B cell (primary cell): ENCODE measurements at regions not wholly inside any gene's neighbourhood (a gene's known extent, or its start where the extent isn't known, plus 50 kb on each side); places are given as distances from the start of the nearest gene placed in this dataset.

Experiments used
- ATAC-seq: fragments of 200-7000 bp; cut with Tn5 transposase; one replicate; pipeline ENCODE4 v1.10.0; 2021; ENCODE audit warnings: low read depth, mild to moderate bottlenecking, moderate number of reproducible peaks, moderate library complexity
- CTCF ChIA-PET: fragments of 350-600 bp; sonication (Branson Sonifier 250); formaldehyde crosslinking; loops from one replicate; lab custom pipeline; 2021; ENCODE audit warnings: antibody characterized with exemption, inconsistent platforms; lab: Charles Lee
- POLR2A ChIA-PET: fragments of 350-600 bp; sonication (Branson Sonifier 250); formaldehyde crosslinking; loops from one replicate; lab custom pipeline; 2021; ENCODE audit warnings: antibody characterized with exemption; lab: Charles Lee
- DNase-seq: peaks from one replicate; pipeline ENCODE4 v3.0.0; 2013
- H2AFZ ChIP-seq: 2 replicates; pipeline ENCODE4 v1.6.1; 2012; ENCODE audit warnings: mild to moderate bottlenecking, low read depth, low read length; ENCODE audit not compliant: insufficient read depth, poor library complexity, severe bottlenecking
- H3K27ac ChIP-seq, 2 donors: 1 replicate in 1 of 2; 2 replicates in 1 of 2; pipeline ENCODE4 v1.5.1; 2012 to 2013; ENCODE audit warnings: low read length in 2 of 2, mild to moderate bottlenecking in 2 of 2, moderate library complexity in 1 of 2
- H3K27me3 ChIP-seq, 4 experiments: fragments of 200-600 bp in 1 of 4; sonication (generic) in 1 of 4; replicated peaks in 1 of 4; 1 replicate in 2 of 4; 2 replicates in 2 of 4; pipeline versions ENCODE4 v1.6.1 to v1.7.0; 2013 to 2016; ENCODE audit warnings: low read length in 3 of 4, mild to moderate bottlenecking in 2 of 4, mixed read lengths in 1 of 4, moderate library complexity in 1 of 4; ENCODE audit not compliant: insufficient read depth in 4 of 4, control insufficient read depth in 3 of 4; ENCODE audit errors: control extremely low read depth in 1 of 4
- H3K36me3 ChIP-seq, 2 experiments: replicated peaks in 1 of 2; 1 replicate in 1 of 2; 2 replicates in 1 of 2; pipeline versions ENCODE4 v1.6.1 to v1.7.1; 2013; ENCODE audit warnings: low read length in 1 of 2; ENCODE audit not compliant: insufficient read depth in 2 of 2, control insufficient read depth in 1 of 2; ENCODE audit errors: control extremely low read depth in 1 of 2, extremely low read depth in 1 of 2
- H3K4me1 ChIP-seq, 2 donors: fragments of 200-600 bp in 1 of 2; sonication (generic) in 1 of 2; 1 replicate in 1 of 2; 2 replicates in 1 of 2; pipeline versions ENCODE4 v1.5.1 to v1.6.1; 2013 to 2017; ENCODE audit warnings: low read length in 2 of 2; ENCODE audit not compliant: control insufficient read depth in 2 of 2, insufficient read depth in 2 of 2
- H3K4me2 ChIP-seq: replicated peaks from 2 replicates; pipeline ENCODE3; 2012; ENCODE audit warnings: mild to moderate bottlenecking, low read depth, low read length; ENCODE audit not compliant: poor library complexity, severe bottlenecking
- H3K4me3 ChIP-seq, 5 experiments: fragments of 200-600 bp in 1 of 5; sonication (generic) in 1 of 5; 1 replicate in 3 of 5; 2 replicates in 2 of 5; pipeline versions ENCODE4 v1.5.1 to v1.7.0; 2011 to 2016; ENCODE audit warnings: low read length in 4 of 5, mild to moderate bottlenecking in 4 of 5, low read depth in 2 of 5, control low read depth in 1 of 5, moderate library complexity in 1 of 5; ENCODE audit not compliant: insufficient read depth in 1 of 5; ENCODE audit errors: control extremely low read depth in 1 of 5, extremely low read depth in 1 of 5
- H3K79me2 ChIP-seq: fragments of 200-600 bp; sonication (generic); one replicate; pipeline ENCODE4 v1.6.0; 2016; ENCODE audit warnings: low read length; ENCODE audit not compliant: control insufficient read depth, insufficient read depth
- H3K9ac ChIP-seq: fragments of 200-600 bp; sonication (generic); 2 replicates; pipeline ENCODE4 v1.6.1; 2017; ENCODE audit warnings: mild to moderate bottlenecking, low read length, moderate library complexity
- H3K9me3 ChIP-seq, 3 donors: one replicate each; pipeline versions ENCODE4 v1.6.1 to v1.7.1; 2013; ENCODE audit warnings: low read length in 2 of 3; ENCODE audit not compliant: control insufficient read depth in 2 of 3, insufficient read depth in 1 of 3; ENCODE audit errors: control extremely low read depth in 1 of 3
- H4K20me1 ChIP-seq: 2 replicates; pipeline ENCODE4 v1.6.0; 2012; ENCODE audit warnings: mild to moderate bottlenecking, low read length; ENCODE audit not compliant: insufficient read depth, control insufficient read depth, poor library complexity, severe bottlenecking
- H3K27ac Mint-ChIP-seq: one replicate; pipeline ENCODE4 v1.8.0; 2021; ENCODE audit warnings: mixed read lengths
- H3K27me3 Mint-ChIP-seq: one replicate; pipeline ENCODE4 v1.8.0; 2021; ENCODE audit warnings: mixed read lengths
- H3K4me1 Mint-ChIP-seq: one replicate; pipeline ENCODE4 v1.8.0; 2021; ENCODE audit warnings: mixed read lengths
- H3K4me3 Mint-ChIP-seq: one replicate; pipeline ENCODE4 v1.8.0; 2021; ENCODE audit warnings: mixed read lengths
- H3K9me3 Mint-ChIP-seq: one replicate; pipeline ENCODE4 v1.8.0; 2022; ENCODE audit warnings: mixed read lengths; ENCODE audit not compliant: insufficient read depth
- CTCF ChIP-seq: fragments of 200-600 bp; IDR thresholded peaks from one replicate; pipeline ENCODE4 v1.8.0; 2022; ENCODE audit warnings: antibody characterized with exemption, mild to moderate bottlenecking
- EZH2 ChIP-seq: IDR thresholded peaks from 2 replicates; pipeline ENCODE4 v1.6.1; 2012; ENCODE audit warnings: borderline replicate concordance, low read depth, mild to moderate bottlenecking, moderate library complexity, low read length; ENCODE audit not compliant: insufficient read depth, poor library complexity, severe bottlenecking
- WGBS: methylation state at CpG from one replicate; pipeline ENCODE4 v1.1.5; 2013; ENCODE audit warnings: missing lambda C conversion rate; ENCODE audit not compliant: insufficient coverage; 5-methylcytosine and 5-hydroxymethylcytosine counted together
- intact Hi-C: fragments of 100-400 bp; cut with micrococcal nuclease; formaldehyde crosslinking; loops from one replicate; pipeline ENCODE4 v1.10.0; 2022

GRCh38 chr1:186559601-186560116 is 98.7 kb upstream of the PDC start:
- H3K4me2 ChIP-seq = no peak overlapping the region
- no peak overlapping the region for H3K9ac ChIP-seq
- H3K4me1 Mint-ChIP-seq = no peaks in the 10 kb centered on the region
- no peaks in the 10 kb centered on the region for H3K9me3 Mint-ChIP-seq
- no peak overlapping the region for H2AFZ ChIP-seq
- no peaks in the 10 kb centered on the region for H3K9me3 ChIP-seq
- no peaks in the 10 kb centered on the region for H4K20me1 ChIP-seq
- H3K27ac Mint-ChIP-seq = no peak overlapping the region
- CTCF ChIA-PET = no interaction called here
- no peaks in the 10 kb centered on the region for H3K79me2 ChIP-seq
- H3K4me3 ChIP-seq = no peak overlapping the region
- 75% methylated on average over 1 of the region's 6 CpGs for WGBS
- H3K27ac ChIP-seq = no peak overlapping the region
- TF ChIP-seq CTCF (no peak), EZH2 (no peak)
- H3K27me3 Mint-ChIP-seq = peaks cover 3% of the 10 kb centered on the region
- DNase-seq = no peak
- POLR2A ChIA-PET = no interaction called here
- H3K4me3 Mint-ChIP-seq = no peak overlapping the region
- no peaks in the 10 kb centered on the region for H3K4me1 ChIP-seq
- no peak for ATAC-seq
- intact Hi-C loops = no loop called here
- no peaks in the 10 kb centered on the region for H3K36me3 ChIP-seq
- H3K27me3 ChIP-seq = no peaks in the 10 kb centered on the region

DNA sequence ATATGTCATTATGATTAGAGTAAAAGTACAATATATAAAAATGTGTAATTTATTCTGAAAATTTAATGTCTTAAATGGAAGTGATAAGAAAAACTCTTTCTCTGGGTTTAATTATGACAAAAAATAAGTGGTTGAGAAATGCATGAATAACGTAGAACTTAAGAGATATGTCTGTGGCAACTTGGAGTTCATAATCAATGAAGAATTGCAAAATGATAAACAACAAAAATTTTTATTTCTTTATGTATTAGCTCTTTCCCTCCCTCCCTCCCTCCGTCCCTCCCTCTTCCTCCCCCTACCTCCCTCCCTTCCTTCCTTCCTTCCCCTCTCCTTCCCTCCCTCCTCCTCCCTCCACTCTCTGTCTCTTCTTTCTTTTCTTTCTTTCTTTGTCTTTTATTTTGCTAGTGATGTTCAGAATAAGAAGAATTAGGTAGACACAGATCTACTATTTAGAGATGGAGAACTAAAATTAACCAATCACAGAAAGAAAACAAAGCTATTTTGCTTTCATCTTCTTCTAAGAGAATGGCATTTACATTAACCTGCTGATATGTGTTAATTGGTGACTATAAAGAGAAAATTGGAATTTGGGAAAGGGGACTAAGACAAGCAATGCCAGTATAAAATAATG is 96.3 kb upstream of the PDC start:
- Mint-ChIP-seq H3K9me3 (peaks cover 3% of the 10 kb centered on the region), H3K4me3 (no peak overlapping the region), H3K27ac (no peak overlapping the region), H3K4me1 (no peaks in the 10 kb centered on the region), H3K27me3 (peaks cover 3% of the 10 kb centered on the region)
- H3K4me3 ChIP-seq = no peak overlapping the region
- no peak overlapping the region for H2AFZ ChIP-seq
- H3K36me3 ChIP-seq = no peaks in the 10 kb centered on the region
- ChIA-PET POLR2A (no interaction called here), CTCF (no interaction called here)
- TF ChIP-seq CTCF = no peak
- no peak for TF ChIP-seq EZH2
- WGBS = no CpG with 5 or more reads among the region's 2 CpGs
- H3K9ac ChIP-seq = no peak overlapping the region
- H3K4me1 ChIP-seq = no peaks in the 10 kb centered on the region
- H4K20me1 ChIP-seq = no peaks in the 10 kb centered on the region
- no peak overlapping the region for H3K4me2 ChIP-seq
- intact Hi-C loops = no loop called here
- ATAC-seq (no peak), DNase-seq (no peak)
- H3K9me3 ChIP-seq = peaks cover 0 to 3% (median 0%) of the 10 kb centered on the region in 3 donors
- no peaks in the 10 kb centered on the region for H3K27me3 ChIP-seq
- no peaks in the 10 kb centered on the region for H3K79me2 ChIP-seq
- no peak overlapping the region for H3K27ac ChIP-seq
